ENCODE measurements at regions not wholly inside any gene's neighbourhood (a gene's known extent, or its start where the extent isn't known, plus 50 kb on each side); places are given as distances from the start of the nearest gene placed in this dataset.
"Not testable (repeated sequence)": the region's sequence is repeated elsewhere in the genome, so short reads cannot be mapped to it uniquely, and the experiment has no call there.

- CTCF ChIA-PET; H3K9me2 ChIP-seq (ENCODE audit: insufficient read depth); H3K27ac ChIP-seq (ENCODE audit: low read depth, low read length); H3K36me3 ChIP-seq (ENCODE audit: control insufficient read depth in 1 of 2, insufficient read depth in 2 of 2, low read length in 2 of 2); H3K9me3 ChIP-seq (ENCODE audit: control insufficient read depth in 1 of 2, insufficient read depth in 1 of 2, low read depth in 1 of 2, low read length in 2 of 2); H3K9ac ChIP-seq (ENCODE audit: low read length); BruUV-seq (replicated peaks); H3K4me1 ChIP-seq (ENCODE audit: control insufficient read depth in 1 of 2, insufficient read depth in 2 of 2, low read length in 2 of 2); POLR2A ChIA-PET; H3K79me2 ChIP-seq (ENCODE audit: insufficient read depth, low read length); RAD21 ChIA-PET (ENCODE audit: low non-redundant PET in 1 of 2, low total read pairs in 2 of 2, uncharacterized antibody in 2 of 2, unreplicated experiment in 2 of 2); H4K20me1 ChIP-seq (ENCODE audit: insufficient read depth); H3K4me2 ChIP-seq (ENCODE audit: low read length); H3K4me3 ChIP-seq (replicated peaks in 1 of 2; ENCODE audit: low read depth in 1 of 2, low read length in 2 of 2); H2AFZ ChIP-seq (ENCODE audit: low read depth, low read length, poor library complexity, severe bottlenecking); H3K27me3 ChIP-seq (ENCODE audit: insufficient read depth, low read length): not testable (repeated sequence)
- intact Hi-C loops (cut with micrococcal nuclease): loop anchor here (5.0 kb wide), 1 partner anchor 214 kb away; no protein-coding TSS in a partner anchor
- DNase-seq (ENCODE audit: low read depth, low spot score) (peak; percentile 12), ATAC-seq (peak; percentile 61)
- TF ChIP-seq RAD21 (IDR thresholded peaks at IDR 0.05; ENCODE audit: low read depth): peak; percentile 44
- peak; percentile 31 to 44 (median 37); a peak in 4 of 6 replicates for TF ChIP-seq CTCF (IDR thresholded peaks at IDR 0.05 in 2 of 3, conservative IDR thresholded peaks at IDR 0.05 in 1 of 3; ENCODE audit: borderline replicate concordance in 1 of 3, insufficient read depth in 1 of 3, low read depth in 2 of 3, low read length in 2 of 3)
Observed at GRCh38 chr1:46878173-46878782, 63.0 kb downstream of the CYP4A11 start.

- H4K20me1 ChIP-seq (ENCODE audit: insufficient read depth); H3K4me2 ChIP-seq (ENCODE audit: low read length); POLR2A ChIA-PET; BruUV-seq (replicated peaks); H3K27ac ChIP-seq (ENCODE audit: low read depth, low read length); RAD21 ChIA-PET (ENCODE audit: low non-redundant PET in 1 of 2, low total read pairs in 2 of 2, uncharacterized antibody in 2 of 2, unreplicated experiment in 2 of 2); H3K9me2 ChIP-seq (ENCODE audit: insufficient read depth); H3K36me3 ChIP-seq (ENCODE audit: control insufficient read depth in 1 of 2, insufficient read depth in 2 of 2, low read length in 2 of 2); H3K79me2 ChIP-seq (ENCODE audit: insufficient read depth, low read length); DNase-seq (ENCODE audit: low read depth, low spot score); H3K9ac ChIP-seq (ENCODE audit: low read length); H3K4me1 ChIP-seq (ENCODE audit: control insufficient read depth in 1 of 2, insufficient read depth in 2 of 2, low read length in 2 of 2); H3K9me3 ChIP-seq (ENCODE audit: control insufficient read depth in 1 of 2, insufficient read depth in 1 of 2, low read depth in 1 of 2, low read length in 2 of 2); H3K27me3 ChIP-seq (ENCODE audit: insufficient read depth, low read length); H2AFZ ChIP-seq (ENCODE audit: low read depth, low read length, poor library complexity, severe bottlenecking); H3K4me3 ChIP-seq (replicated peaks in 1 of 2; ENCODE audit: low read depth in 1 of 2, low read length in 2 of 2): not testable (repeated sequence)
- ATAC-seq: peak; percentile 81
- intact Hi-C loops (cut with micrococcal nuclease): loop anchor here (5.0 kb wide), 1 partner anchor 216 kb away; no protein-coding TSS in a partner anchor
- CTCF ChIA-PET: interaction anchor here (0.6 kb wide), 1 partner anchor 302 kb away, joined by 3 read pairs; no protein-coding TSS in a partner anchor
- TF ChIP-seq CTCF (IDR thresholded peaks at IDR 0.05 in 2 of 3, conservative IDR thresholded peaks at IDR 0.05 in 1 of 3; ENCODE audit: borderline replicate concordance in 1 of 3, insufficient read depth in 1 of 3, low read depth in 2 of 3, low read length in 2 of 3): peak; percentile 27 to 48 (median 31); a peak in 4 of 6 replicates
- TF ChIP-seq RAD21 (IDR thresholded peaks at IDR 0.05; ENCODE audit: low read depth): peak; percentile 54
Observed at GRCh38 chr1:46876093-46876492, 65.2 kb downstream of the CYP4A11 start.

All from HCT116 (cell line).